CD14-positive monocyte (primary cell): ENCODE measurements at regions not wholly inside any gene's neighbourhood (a gene's known extent, or its start where the extent isn't known, plus 50 kb on each side); places are given as distances from the start of the nearest gene placed in this dataset.

Source experiments
- DNase-seq, 3 donors: peaks; one replicate each; pipeline ENCODE4 v3.0.0-alpha.2; 2011 to 2022
- H2AFZ ChIP-seq: 2 replicates; pipeline ENCODE4 v1.6.0; 2012; ENCODE audit warnings: mild to moderate bottlenecking, low read depth, low read length, inconsistent platforms; ENCODE audit not compliant: insufficient read depth, poor library complexity, severe bottlenecking
- H3K27ac ChIP-seq, 2 donors: 1 replicate in 1 of 2; 2 replicates in 1 of 2; pipeline ENCODE4 v1.5.1; 2012 to 2013; ENCODE audit warnings: low read length in 2 of 2, control low read depth in 1 of 2, inconsistent platforms in 1 of 2, low read depth in 1 of 2, mild to moderate bottlenecking in 1 of 2
- H3K27me3 ChIP-seq, 2 donors: one replicate each; pipeline versions ENCODE4 v1.6.0 to v1.6.1; 2011 to 2013; ENCODE audit warnings: low read length in 2 of 2; ENCODE audit not compliant: control insufficient read depth in 2 of 2, insufficient read depth in 2 of 2
- H3K36me3 ChIP-seq, 2 donors: replicated peaks in 1 of 2; 1 replicate in 1 of 2; 2 replicates in 1 of 2; pipeline versions ENCODE4 v1.5.1 to v1.6.1; 2012 to 2013; ENCODE audit warnings: low read length in 2 of 2, control low read depth in 1 of 2, inconsistent platforms in 1 of 2, mild to moderate bottlenecking in 1 of 2; ENCODE audit not compliant: insufficient read depth in 2 of 2, control insufficient read depth in 1 of 2
- H3K4me1 ChIP-seq, 2 donors: 1 replicate in 1 of 2; 2 replicates in 1 of 2; pipeline versions ENCODE4 v1.5.1 to v1.6.1; 2012 to 2013; ENCODE audit warnings: low read length in 2 of 2, control low read depth in 1 of 2, inconsistent platforms in 1 of 2, mild to moderate bottlenecking in 1 of 2, moderate library complexity in 1 of 2; ENCODE audit not compliant: insufficient read depth in 2 of 2, control insufficient read depth in 1 of 2
- H3K4me2 ChIP-seq: replicated peaks from 2 replicates; pipeline ENCODE3; 2012; ENCODE audit warnings: low read length, moderate library complexity, mild to moderate bottlenecking; ENCODE audit not compliant: poor library complexity, severe bottlenecking; ENCODE audit errors: extremely low read depth
- H3K4me3 ChIP-seq, 3 experiments: fragments of 200-600 bp in 1 of 3; sonication (generic) in 1 of 3; replicated peaks in 1 of 3; 1 replicate in 2 of 3; 2 replicates in 1 of 3; pipeline ENCODE4 v1.5.1; 2011 to 2013; ENCODE audit warnings: low read length in 3 of 3, mild to moderate bottlenecking in 3 of 3, control low read depth in 2 of 3, low read depth in 2 of 3, inconsistent platforms in 1 of 3, moderate library complexity in 1 of 3
- H3K79me2 ChIP-seq: 2 replicates; pipeline ENCODE4 v1.6.0; 2012; ENCODE audit warnings: mild to moderate bottlenecking, control low read depth, inconsistent platforms, low read length, moderate library complexity; ENCODE audit not compliant: insufficient read depth
- H3K9ac ChIP-seq: 2 replicates; pipeline ENCODE4 v1.6.0; 2017; ENCODE audit warnings: low read length, mild to moderate bottlenecking; ENCODE audit not compliant: insufficient read depth, poor library complexity, severe bottlenecking
- H3K9me3 ChIP-seq, 2 donors: replicated peaks in 1 of 2; 1 replicate in 1 of 2; 2 replicates in 1 of 2; pipeline versions ENCODE4 v1.5.1 to v1.6.1; 2012 to 2013; ENCODE audit warnings: low read length in 2 of 2, control low read depth in 1 of 2; ENCODE audit not compliant: control insufficient read depth in 1 of 2, insufficient read depth in 1 of 2
- H4K20me1 ChIP-seq: 2 replicates; pipeline ENCODE4 v1.6.0; 2012; ENCODE audit warnings: mild to moderate bottlenecking, low read length, control low read depth, moderate library complexity; ENCODE audit not compliant: insufficient read depth
- H3K27ac Mint-ChIP-seq, 7 donors: one replicate each; pipeline ENCODE4 v1.8.0; 2020; ENCODE audit warnings: mild to moderate bottlenecking in 7 of 7, mixed read lengths in 7 of 7, moderate library complexity in 6 of 7, inconsistent platforms in 2 of 7
- H3K27me3 Mint-ChIP-seq, 3 donors: one replicate each; pipeline ENCODE4 v1.8.0; 2021 to 2022; ENCODE audit warnings: low read depth in 3 of 3, mild to moderate bottlenecking in 3 of 3, mixed read lengths in 3 of 3, moderate library complexity in 3 of 3, inconsistent platforms in 1 of 3
- H3K36me3 Mint-ChIP-seq, 2 donors: one replicate each; pipeline ENCODE4 v1.8.0; 2020; ENCODE audit warnings: mixed read lengths in 2 of 2, inconsistent platforms in 1 of 2, mild to moderate bottlenecking in 1 of 2
- H3K4me1 Mint-ChIP-seq: one replicate; pipeline ENCODE4 v1.8.0; 2020; ENCODE audit warnings: mild to moderate bottlenecking, mixed read lengths
- H3K4me3 Mint-ChIP-seq, 2 donors: one replicate each; pipeline ENCODE4 v1.8.0; 2020; ENCODE audit warnings: mild to moderate bottlenecking in 2 of 2, mixed read lengths in 2 of 2, moderate library complexity in 1 of 2
- H3K9me3 Mint-ChIP-seq, 7 donors: one replicate each; pipeline ENCODE4 v1.8.0; 2020 to 2022; ENCODE audit warnings: mixed read lengths in 7 of 7, mild to moderate bottlenecking in 6 of 7, moderate library complexity in 6 of 7, inconsistent platforms in 2 of 7
- WGBS: methylation state at CpG from one replicate; pipeline ENCODE4 v1.1.5; 2013; ENCODE audit warnings: missing lambda C conversion rate; ENCODE audit not compliant: insufficient coverage; 5-methylcytosine and 5-hydroxymethylcytosine counted together
- intact Hi-C, 2 donors: fragments of 100-400 bp; cut with micrococcal nuclease; formaldehyde crosslinking; loops; one replicate each; pipeline versions ENCODE4 v1.15.0 to v1.15.1; 2023
- TF ChIP-seq, protein P1 (sequence below): fragments of 200-600 bp; IDR thresholded peaks from one replicate; pipeline ENCODE4 v1.8.0; 2022; ENCODE audit warnings: antibody characterized with exemption, mild to moderate bottlenecking

DNA sequence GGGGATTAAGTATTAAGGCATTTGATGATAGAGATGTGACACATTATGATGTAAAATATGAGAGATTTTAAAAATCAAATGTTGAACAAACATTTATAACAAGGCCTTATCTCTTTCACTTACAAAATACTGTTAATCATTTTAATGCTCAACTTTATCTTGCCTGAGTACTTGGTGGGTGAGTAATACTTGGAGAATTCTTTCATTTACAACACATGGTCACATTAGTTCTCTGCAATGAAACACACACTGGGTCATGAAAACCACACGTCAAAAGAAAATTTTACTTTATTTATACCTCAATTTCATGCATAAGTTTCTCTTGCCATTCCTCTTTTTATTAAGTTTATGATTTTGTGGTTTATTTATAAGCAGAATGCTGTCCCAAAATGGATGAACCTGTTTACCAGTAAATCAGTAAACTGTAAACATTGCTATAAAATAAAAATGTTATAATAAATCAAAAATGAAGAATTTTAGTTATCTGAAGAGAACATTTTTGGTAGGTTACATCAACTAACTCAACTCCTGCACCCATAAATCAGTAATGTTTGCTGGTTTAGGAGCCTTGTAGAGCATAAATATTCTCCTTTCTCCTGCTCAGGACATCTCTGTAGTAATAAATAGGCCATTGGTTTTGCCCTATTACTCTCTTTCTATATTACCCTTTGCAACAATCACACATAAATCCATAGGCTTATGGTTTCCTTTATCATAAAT, 233.5 kb upstream of the NLGN4Y start:
- Mint-ChIP-seq H3K4me3 (no peak overlapping the region), H3K27me3 (no peaks in the 10 kb centered on the region), H3K4me1 (no peaks in the 10 kb centered on the region), H3K27ac (no peak overlapping the region), H3K36me3 (no peaks in the 10 kb centered on the region), H3K9me3 (peaks cover 0 to 2% (median 0%) of the 10 kb centered on the region in 7 donors)
- Histone ChIP-seq H3K27me3 (no peaks in the 10 kb centered on the region), H3K79me2 (no peaks in the 10 kb centered on the region), H2AFZ (no peak overlapping the region), H3K9me3 (no peaks in the 10 kb centered on the region), H3K36me3 (no peaks in the 10 kb centered on the region), H3K4me1 (no peaks in the 10 kb centered on the region), H3K4me3 (no peak overlapping the region), H3K9ac (no peak overlapping the region), H4K20me1 (no peaks in the 10 kb centered on the region), H3K27ac (no peak overlapping the region), H3K4me2 (no peak overlapping the region)
- TF ChIP-seq, protein P1, sequence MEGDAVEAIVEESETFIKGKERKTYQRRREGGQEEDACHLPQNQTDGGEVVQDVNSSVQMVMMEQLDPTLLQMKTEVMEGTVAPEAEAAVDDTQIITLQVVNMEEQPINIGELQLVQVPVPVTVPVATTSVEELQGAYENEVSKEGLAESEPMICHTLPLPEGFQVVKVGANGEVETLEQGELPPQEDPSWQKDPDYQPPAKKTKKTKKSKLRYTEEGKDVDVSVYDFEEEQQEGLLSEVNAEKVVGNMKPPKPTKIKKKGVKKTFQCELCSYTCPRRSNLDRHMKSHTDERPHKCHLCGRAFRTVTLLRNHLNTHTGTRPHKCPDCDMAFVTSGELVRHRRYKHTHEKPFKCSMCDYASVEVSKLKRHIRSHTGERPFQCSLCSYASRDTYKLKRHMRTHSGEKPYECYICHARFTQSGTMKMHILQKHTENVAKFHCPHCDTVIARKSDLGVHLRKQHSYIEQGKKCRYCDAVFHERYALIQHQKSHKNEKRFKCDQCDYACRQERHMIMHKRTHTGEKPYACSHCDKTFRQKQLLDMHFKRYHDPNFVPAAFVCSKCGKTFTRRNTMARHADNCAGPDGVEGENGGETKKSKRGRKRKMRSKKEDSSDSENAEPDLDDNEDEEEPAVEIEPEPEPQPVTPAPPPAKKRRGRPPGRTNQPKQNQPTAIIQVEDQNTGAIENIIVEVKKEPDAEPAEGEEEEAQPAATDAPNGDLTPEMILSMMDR, result no peak
- intact Hi-C loops, result no loop called here
- no peak for DNase-seq
- no CpG with 5 or more reads among the region's 1 CpG for WGBS

DNA sequence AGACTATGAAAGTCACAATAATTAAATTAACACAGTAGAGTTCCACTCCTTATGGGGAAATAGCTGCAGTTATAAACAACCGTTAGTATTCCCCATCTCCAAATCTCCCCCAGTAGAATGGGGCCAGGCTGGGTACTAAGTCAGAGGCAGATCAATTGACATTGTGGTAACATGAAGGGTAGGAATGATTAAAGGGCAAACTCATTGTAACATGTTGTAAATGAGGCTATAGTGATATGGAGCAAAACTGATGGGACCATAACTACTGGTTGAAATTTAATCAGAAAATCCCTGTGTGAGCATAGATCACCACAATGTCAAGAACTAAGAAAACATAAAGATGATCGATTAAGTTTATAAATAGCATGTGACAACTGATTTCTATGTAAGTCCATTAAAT, 231.9 kb upstream of the NLGN4Y start:
- Histone ChIP-seq H2AFZ (no peak overlapping the region), H3K4me1 (no peaks in the 10 kb centered on the region), H3K79me2 (no peaks in the 10 kb centered on the region), H3K4me2 (no peak overlapping the region), H3K9me3 (no peaks in the 10 kb centered on the region), H3K9ac (no peak overlapping the region), H3K4me3 (no peak overlapping the region), H4K20me1 (no peaks in the 10 kb centered on the region), H3K27me3 (no peaks in the 10 kb centered on the region), H3K36me3 (no peaks in the 10 kb centered on the region), H3K27ac (no peak overlapping the region)
- peaks cover 0 to under 1% (median 0%) of the 10 kb centered on the region in 7 donors for H3K9me3 Mint-ChIP-seq
- no peak overlapping the region for H3K4me3 Mint-ChIP-seq
- no CpG with 5 or more reads among the region's 2 CpGs for WGBS
- no peak for DNase-seq
- no peak overlapping the region for H3K27ac Mint-ChIP-seq
- no peaks in the 10 kb centered on the region for H3K36me3 Mint-ChIP-seq
- no peaks in the 10 kb centered on the region for H3K27me3 Mint-ChIP-seq
- TF ChIP-seq, protein P1, result no peak
- intact Hi-C loops, result no loop called here
- H3K4me1 Mint-ChIP-seq, result no peaks in the 10 kb centered on the region
